H1 (cell line): ENCODE measurements at regions not wholly inside any gene's neighbourhood (a gene's known extent, or its start where the extent isn't known, plus 50 kb on each side); places are given as distances from the start of the nearest gene placed in this dataset.

ENCODE experiments used
- ASH2L ChIP-seq: fragments of 200-600, 300-600 bp; sonication (generic); IDR thresholded peaks from one replicate; pipeline ENCODE4 v1.7.1; 2017; ENCODE audit warnings: low read length
- BCL11A ChIP-seq, 2 experiments: IDR thresholded peaks; one replicate each; pipeline ENCODE4 v1.6.1; 2011; ENCODE audit warnings: low read depth in 2 of 2, low read length in 2 of 2, mild to moderate bottlenecking in 2 of 2
- CTCF ChIP-seq, 3 experiments: IDR thresholded peaks; 1 replicate in 2 of 3; 2 replicates in 1 of 3; pipeline versions ENCODE4 v1.5.1 to v1.6.1; 2011; ENCODE audit warnings: low read length in 3 of 3, mild to moderate bottlenecking in 3 of 3, inconsistent platforms in 2 of 3, low read depth in 1 of 3, moderate library complexity in 1 of 3; ENCODE audit not compliant: insufficient read depth in 1 of 3; ENCODE audit errors: control extremely low read depth in 1 of 3
- EGR1 ChIP-seq: IDR thresholded peaks from 2 replicates; pipeline ENCODE4 v1.6.1; 2011; ENCODE audit warnings: low read depth, low read length, borderline replicate concordance
- EZH2 ChIP-seq: fragments of 200-600 bp; sonication (generic); IDR thresholded peaks from 2 replicates; pipeline ENCODE4 v1.7.1; 2012; ENCODE audit warnings: low read depth, mild to moderate bottlenecking, moderate library complexity, low read length, inconsistent platforms; ENCODE audit not compliant: severe bottlenecking
- JUN ChIP-seq: IDR thresholded peaks from 2 replicates; pipeline ENCODE4 v1.6.1; 2011; ENCODE audit warnings: low read depth, mild to moderate bottlenecking, improper control_type of control experiment, low read length
- MAFK ChIP-seq: IDR thresholded peaks from 2 replicates; pipeline ENCODE4 v1.6.1; 2012; ENCODE audit warnings: low read depth, mild to moderate bottlenecking, improper control_type of control experiment, low read length
- POLR2A ChIP-seq, 2 experiments: IDR thresholded peaks; 1 replicate in 1 of 2; 2 replicates in 1 of 2; pipeline ENCODE4 v1.6.1; 2011; ENCODE audit warnings: low read depth in 2 of 2, low read length in 2 of 2, mild to moderate bottlenecking in 2 of 2; ENCODE audit errors: control extremely low read depth in 1 of 2
- RAD21 ChIP-seq, 2 experiments: IDR thresholded peaks in 1 of 2; conservative IDR thresholded peaks in 1 of 2; 2 replicates each; pipeline ENCODE4 v1.6.1; 2011; ENCODE audit warnings: low read depth in 2 of 2, low read length in 2 of 2, improper control_type of control experiment in 1 of 2, inconsistent platforms in 1 of 2, mild to moderate bottlenecking in 1 of 2, moderate library complexity in 1 of 2
- SIRT6 ChIP-seq: IDR thresholded peaks from one replicate; pipeline ENCODE4 v1.7.1; 2012; ENCODE audit warnings: low read length, inconsistent platforms
- TAF1 ChIP-seq: IDR thresholded peaks from 2 replicates; pipeline ENCODE4 v1.6.1; 2011; ENCODE audit warnings: mild to moderate bottlenecking, low read depth, low read length
- TBP ChIP-seq: IDR thresholded peaks from 2 replicates; pipeline ENCODE4 v1.6.1; 2011; ENCODE audit warnings: low read depth, low read length, improper control_type of control experiment
- YY1 ChIP-seq: IDR thresholded peaks from 2 replicates; pipeline ENCODE4 v1.6.1; 2011; ENCODE audit warnings: low read depth, mild to moderate bottlenecking, low read length
- ZNF274 ChIP-seq: IDR thresholded peaks from 2 replicates; pipeline ENCODE4 v1.7.0; 2012; ENCODE audit warnings: low read length, borderline replicate concordance; ENCODE audit errors: extremely low read depth

GRCh38 chr13:52968074-52968700 lies 60.4 kb upstream of the OLFM4 start:
- TF ChIP-seq EGR1: no peak
- no peak for TF ChIP-seq POLR2A (IDR thresholded peaks at IDR 0.05; ENCODE audit: control extremely low read depth in 1 of 2, low read depth in 2 of 2, low read length in 2 of 2)
- TF ChIP-seq MAFK: no peak
- TF ChIP-seq CTCF (IDR thresholded peaks at IDR 0.05; ENCODE audit: control extremely low read depth in 1 of 3, insufficient read depth in 1 of 3, low read depth in 1 of 3, low read length in 3 of 3): peak; percentile 85 to 99 (median 99)
- no peak for TF ChIP-seq SIRT6
- TF ChIP-seq TAF1: no peak
- TF ChIP-seq BCL11A (IDR thresholded peaks at IDR 0.05; ENCODE audit: low read depth in 2 of 2, low read length in 2 of 2): no peak
- no peak for TF ChIP-seq ASH2L
- TF ChIP-seq JUN: no peak
- TF ChIP-seq ZNF274: no peak
- peak; percentile 74 for TF ChIP-seq YY1
- TF ChIP-seq TBP: peak; percentile 60; the same call in 1 of the 2 replicates
- TF ChIP-seq RAD21 (IDR thresholded peaks at IDR 0.05 in 1 of 2, conservative IDR thresholded peaks at IDR 0.05 in 1 of 2; ENCODE audit: low read depth in 2 of 2, low read length in 2 of 2): peak; percentile 97 to 99
- TF ChIP-seq EZH2: no peak
